ENCODE measurements at regions not wholly inside any gene's neighbourhood (a gene's known extent, or its start where the extent isn't known, plus 50 kb on each side); places are given as distances from the start of the nearest gene placed in this dataset.

DNA sequence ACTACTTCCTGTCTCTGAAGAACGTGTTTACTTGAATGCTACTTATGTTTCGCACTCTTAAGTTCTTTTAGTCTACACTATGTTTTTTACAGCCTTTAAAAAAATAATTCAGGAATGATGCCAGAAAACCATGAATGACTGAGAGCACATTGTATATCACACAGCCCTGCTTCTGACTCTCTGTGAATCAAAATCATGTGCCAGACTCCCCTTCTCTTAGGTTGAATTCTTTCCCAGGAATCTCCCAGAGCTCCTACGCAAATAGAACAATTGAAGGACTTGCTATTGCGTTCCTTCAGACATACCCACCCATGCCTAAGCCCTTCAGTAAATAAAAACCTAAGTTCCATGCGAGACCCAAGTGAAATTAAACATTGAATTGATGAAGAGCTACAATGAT is 782.0 kb upstream of the ALCAM start:
- Histone ChIP-seq H3K4me2 (ENCODE audit: low read length) (no peak overlapping the region), H3K79me2 (replicated peaks; ENCODE audit: insufficient read depth, low read length) (no peaks in the 10 kb centered on the region), H3F3A (ENCODE audit: insufficient read depth, low read length, poor library complexity, severe bottlenecking) (no peaks in the 10 kb centered on the region), H3K36me3 (ENCODE audit: insufficient read depth, low read length) (no peaks in the 10 kb centered on the region), H3K9ac (ENCODE audit: low read length) (no peak overlapping the region), H3K27me3 (ENCODE audit: insufficient read depth, low read depth, low read length) (no peaks in the 10 kb centered on the region), H3K9me2 (ENCODE audit: insufficient read depth, low read length) (no peaks in the 10 kb centered on the region), H3K9me3 (ENCODE audit: low read length) (no peaks in the 10 kb centered on the region), H2AFZ (ENCODE audit: low read depth, low read length) (no peak overlapping the region), H3K4me3 (ENCODE audit: low read length) (no peak overlapping the region), H4K20me1 (ENCODE audit: insufficient read depth) (no peaks in the 10 kb centered on the region), H3K27ac (ENCODE audit: low read length) (no peak overlapping the region)
- no peak for TF ChIP-seq EP300 (conservative IDR thresholded peaks at IDR 0.05; ENCODE audit: poor library complexity, severe bottlenecking)
- TF ChIP-seq POLR2AphosphoS5 (IDR thresholded peaks at IDR 0.05), result no peak
- TF ChIP-seq SMC3 (conservative IDR thresholded peaks at IDR 0.05; ENCODE audit: poor library complexity), result no peak
- no peak for TF ChIP-seq TAF1 (IDR thresholded peaks at IDR 0.05; ENCODE audit: low read depth)
- TF ChIP-seq REST (IDR thresholded peaks at IDR 0.05; ENCODE audit: borderline replicate concordance), result no peak
- TF ChIP-seq EZH2 (IDR thresholded peaks at IDR 0.05; ENCODE audit: borderline replicate concordance, insufficient read depth, low read length, poor library complexity, severe bottlenecking), result no peak
- TF ChIP-seq, protein P1, sequence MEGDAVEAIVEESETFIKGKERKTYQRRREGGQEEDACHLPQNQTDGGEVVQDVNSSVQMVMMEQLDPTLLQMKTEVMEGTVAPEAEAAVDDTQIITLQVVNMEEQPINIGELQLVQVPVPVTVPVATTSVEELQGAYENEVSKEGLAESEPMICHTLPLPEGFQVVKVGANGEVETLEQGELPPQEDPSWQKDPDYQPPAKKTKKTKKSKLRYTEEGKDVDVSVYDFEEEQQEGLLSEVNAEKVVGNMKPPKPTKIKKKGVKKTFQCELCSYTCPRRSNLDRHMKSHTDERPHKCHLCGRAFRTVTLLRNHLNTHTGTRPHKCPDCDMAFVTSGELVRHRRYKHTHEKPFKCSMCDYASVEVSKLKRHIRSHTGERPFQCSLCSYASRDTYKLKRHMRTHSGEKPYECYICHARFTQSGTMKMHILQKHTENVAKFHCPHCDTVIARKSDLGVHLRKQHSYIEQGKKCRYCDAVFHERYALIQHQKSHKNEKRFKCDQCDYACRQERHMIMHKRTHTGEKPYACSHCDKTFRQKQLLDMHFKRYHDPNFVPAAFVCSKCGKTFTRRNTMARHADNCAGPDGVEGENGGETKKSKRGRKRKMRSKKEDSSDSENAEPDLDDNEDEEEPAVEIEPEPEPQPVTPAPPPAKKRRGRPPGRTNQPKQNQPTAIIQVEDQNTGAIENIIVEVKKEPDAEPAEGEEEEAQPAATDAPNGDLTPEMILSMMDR (IDR thresholded peaks at IDR 0.05; ENCODE audit: poor library complexity, severe bottlenecking), result no peak

- Histone ChIP-seq H3K4me2 (ENCODE audit: low read length) (no peak overlapping the region), H4K20me1 (ENCODE audit: insufficient read depth) (no peaks in the 10 kb centered on the region), H3F3A (ENCODE audit: insufficient read depth, low read length, poor library complexity, severe bottlenecking) (no peaks in the 10 kb centered on the region), H3K36me3 (ENCODE audit: insufficient read depth, low read length) (no peaks in the 10 kb centered on the region), H3K9me3 (ENCODE audit: low read length) (no peaks in the 10 kb centered on the region), H3K9me2 (ENCODE audit: insufficient read depth, low read length) (no peaks in the 10 kb centered on the region), H3K79me2 (replicated peaks; ENCODE audit: insufficient read depth, low read length) (no peaks in the 10 kb centered on the region), H3K9ac (ENCODE audit: low read length) (no peak overlapping the region), H3K4me3 (ENCODE audit: low read length) (no peak overlapping the region), H3K27ac (ENCODE audit: low read length) (no peak overlapping the region), H3K27me3 (ENCODE audit: insufficient read depth, low read depth, low read length) (no peaks in the 10 kb centered on the region), H2AFZ (ENCODE audit: low read depth, low read length) (no peak overlapping the region)
- no peak for TF ChIP-seq TAF1 (IDR thresholded peaks at IDR 0.05; ENCODE audit: low read depth)
- no peak for TF ChIP-seq EP300 (conservative IDR thresholded peaks at IDR 0.05; ENCODE audit: poor library complexity, severe bottlenecking)
- TF ChIP-seq REST (IDR thresholded peaks at IDR 0.05; ENCODE audit: borderline replicate concordance), result no peak
- TF ChIP-seq POLR2AphosphoS5 (IDR thresholded peaks at IDR 0.05), result no peak
- TF ChIP-seq RAD21 (conservative IDR thresholded peaks at IDR 0.05), result no peak
- TF ChIP-seq EZH2 (IDR thresholded peaks at IDR 0.05; ENCODE audit: borderline replicate concordance, insufficient read depth, low read length, poor library complexity, severe bottlenecking), result no peak
- TF ChIP-seq, protein P1 (IDR thresholded peaks at IDR 0.05; ENCODE audit: poor library complexity, severe bottlenecking), result no peak
- no peak for TF ChIP-seq SMC3 (conservative IDR thresholded peaks at IDR 0.05; ENCODE audit: poor library complexity)
Measured at GRCh38 chr3:104586344-104586743, 780.4 kb upstream of the ALCAM start.
